ENCODE measurements at regions not wholly inside any gene's neighbourhood (a gene's known extent, or its start where the extent isn't known, plus 50 kb on each side); places are given as distances from the start of the nearest gene placed in this dataset.
"Not testable (repeated sequence)": the region's sequence is repeated elsewhere in the genome, so short reads cannot be mapped to it uniquely, and the experiment has no call there.

DNA sequence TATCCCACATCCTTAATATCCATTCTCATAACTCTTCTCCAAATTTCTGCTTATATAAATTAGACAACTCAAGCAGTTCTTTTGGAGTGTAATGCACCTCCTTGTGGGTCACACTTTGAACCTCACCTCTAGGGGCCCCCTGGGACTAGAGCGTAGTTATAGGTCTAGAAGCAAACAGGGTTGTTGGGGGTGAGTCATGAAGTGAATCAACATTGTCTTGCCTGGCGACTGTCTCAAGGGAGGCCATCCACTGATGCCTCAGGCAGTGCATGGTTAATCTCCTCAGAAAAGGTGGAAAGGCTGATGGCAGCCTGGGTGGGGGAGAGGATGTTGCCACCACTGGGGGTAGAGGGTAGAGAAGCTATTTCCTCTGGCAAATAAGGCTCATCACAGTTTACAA is 129.1 kb downstream of the TNFRSF21 start:
- DNase-seq (ENCODE audit: low spot score), result no peak

GRCh38 chr6:47179286-47179685 is 130.4 kb downstream of the TNFRSF21 start:
- DNase-seq (ENCODE audit: low spot score), result no peak

DNA sequence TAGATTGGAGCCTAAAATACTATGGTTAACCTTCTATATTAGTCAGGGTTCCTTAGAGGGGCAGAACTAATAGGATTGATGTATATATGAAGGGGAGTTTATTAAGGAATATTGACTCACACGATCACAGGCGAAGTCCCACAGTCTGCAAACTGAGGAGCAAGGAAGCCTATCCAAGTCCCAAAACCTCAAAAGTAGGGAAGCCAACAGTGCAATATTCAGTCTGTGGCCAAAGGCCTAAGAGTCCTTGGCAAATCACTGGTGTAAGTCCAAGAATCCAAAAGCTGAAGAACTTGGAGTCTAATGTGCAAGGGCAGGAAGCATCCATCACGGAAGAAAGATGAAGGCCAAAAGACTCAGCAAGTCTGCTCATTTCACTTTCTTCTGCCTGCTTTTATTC is 133.5 kb upstream of the ADGRF1 start:
- DNase-seq (ENCODE audit: low spot score), result no peak

DNA sequence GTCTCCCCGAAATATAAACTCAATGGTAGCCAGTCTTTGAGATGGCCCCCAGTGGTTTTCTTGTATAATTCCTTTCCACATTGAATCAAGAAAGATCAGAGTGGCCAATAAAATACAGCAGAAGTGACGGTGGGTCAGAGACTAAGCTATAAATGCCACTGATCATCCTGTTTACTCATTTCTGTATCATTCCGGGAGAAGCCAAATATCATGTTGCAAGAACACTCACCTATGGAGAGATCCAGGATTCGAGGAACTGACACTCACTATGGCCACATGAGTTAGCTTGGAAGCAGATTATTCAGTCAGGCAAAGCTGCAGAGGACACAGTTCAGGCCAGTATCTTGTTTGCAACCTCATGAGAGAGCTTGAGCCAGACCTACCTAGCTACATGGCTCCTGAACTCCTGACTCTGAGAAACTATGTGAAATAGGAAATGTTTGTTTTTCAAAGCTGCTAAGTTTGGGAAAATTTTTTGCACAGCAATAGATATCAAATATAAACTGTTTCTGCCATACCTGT is 132.4 kb upstream of the ADGRF1 start:
- DNase-seq (ENCODE audit: low spot score), result no peak

GRCh38 chr6:47174063-47174462 is 131.9 kb upstream of the ADGRF1 start:
- not testable (repeated sequence) for DNase-seq (ENCODE audit: low spot score)

GRCh38 chr6:47173145-47173544 is 131.0 kb upstream of the ADGRF1 start:
- not testable (repeated sequence) for DNase-seq (ENCODE audit: low spot score)

DNA sequence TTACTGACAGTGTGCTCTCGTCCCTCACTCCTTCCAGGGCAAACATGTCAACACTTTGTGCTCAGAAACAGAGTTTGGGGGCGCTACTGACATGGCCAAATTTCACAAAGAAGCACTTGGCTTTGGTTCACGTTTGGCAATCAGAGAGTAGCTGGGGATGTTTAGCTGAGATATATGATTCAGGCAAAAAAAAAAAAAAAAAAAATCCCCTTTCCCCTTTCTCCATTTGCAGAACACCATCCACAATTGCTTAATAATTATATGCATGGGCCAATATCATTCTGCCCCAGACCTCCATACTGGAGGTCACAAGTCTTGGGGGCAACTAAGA is 128.4 kb upstream of the ADGRF1 start:
- no peak for DNase-seq (ENCODE audit: low spot score)

- no peak for DNase-seq (ENCODE audit: low spot score)
These were observed 127.9 kb upstream of the ADGRF1 start for GRCh38 chr6:47169785-47170616.

DNA sequence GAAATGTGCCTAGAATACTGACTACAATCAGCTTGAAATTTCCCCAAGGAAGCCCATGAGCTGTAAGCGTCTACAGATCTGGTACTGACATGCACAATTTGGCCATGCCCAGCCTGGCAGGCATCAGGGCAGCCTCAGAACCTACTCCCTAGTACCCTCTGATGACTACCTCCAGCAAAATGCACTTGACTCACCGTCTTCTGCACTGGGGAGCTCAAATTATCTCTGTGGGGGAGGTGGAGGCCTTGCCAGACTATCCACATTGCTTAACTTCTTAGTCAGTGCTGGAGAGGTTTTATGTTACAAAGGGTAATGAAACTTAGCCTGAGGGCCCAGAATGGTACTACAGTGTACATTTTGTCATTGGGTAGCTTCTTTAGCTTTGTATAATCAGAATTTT is 126.0 kb upstream of the ADGRF1 start:
- no peak for DNase-seq (ENCODE audit: low spot score)

- DNase-seq (ENCODE audit: low spot score), result no peak
These were observed 123.8 kb upstream of the ADGRF1 start for GRCh38 chr6:47165918-47166317.

DNA sequence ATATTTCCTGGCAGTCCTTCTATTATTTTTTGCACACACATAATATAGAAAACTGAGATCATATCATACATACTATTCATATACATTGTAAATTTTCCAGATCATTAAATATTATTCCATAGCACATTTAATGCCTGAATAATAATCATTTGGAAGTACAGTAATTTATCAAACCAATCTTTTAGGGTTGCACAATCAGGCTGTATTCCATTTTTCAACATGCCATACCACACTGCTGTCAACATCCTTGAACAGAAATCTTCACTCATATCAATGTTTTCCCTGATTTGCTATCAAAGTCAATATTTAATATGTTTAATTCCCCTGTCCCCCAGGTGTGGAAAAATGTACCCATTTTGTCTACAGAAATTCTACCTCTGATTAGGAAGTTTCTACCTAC is 122.7 kb upstream of the ADGRF1 start:
- no peak for DNase-seq (ENCODE audit: low spot score)

DNA sequence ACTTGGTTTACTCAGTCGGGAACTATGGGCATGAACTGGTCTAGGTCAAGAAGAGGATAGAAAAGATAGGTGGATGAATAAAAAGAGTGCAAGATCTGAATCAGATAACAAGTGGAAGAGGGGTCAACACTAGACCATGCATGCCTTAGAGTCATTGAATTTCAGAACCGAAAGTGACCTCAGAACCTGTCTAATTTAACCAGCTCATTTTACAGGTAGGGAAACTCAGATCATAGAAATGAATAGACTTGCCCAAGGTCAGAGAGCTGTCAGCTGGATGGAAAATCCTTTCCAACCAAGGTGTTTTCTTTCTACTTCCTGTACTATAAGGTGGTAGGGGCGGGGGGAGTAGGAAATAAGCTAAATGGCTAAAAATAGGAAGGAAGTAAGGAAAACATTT is 121.4 kb upstream of the ADGRF1 start:
- no peak for DNase-seq (ENCODE audit: low spot score)

DNA sequence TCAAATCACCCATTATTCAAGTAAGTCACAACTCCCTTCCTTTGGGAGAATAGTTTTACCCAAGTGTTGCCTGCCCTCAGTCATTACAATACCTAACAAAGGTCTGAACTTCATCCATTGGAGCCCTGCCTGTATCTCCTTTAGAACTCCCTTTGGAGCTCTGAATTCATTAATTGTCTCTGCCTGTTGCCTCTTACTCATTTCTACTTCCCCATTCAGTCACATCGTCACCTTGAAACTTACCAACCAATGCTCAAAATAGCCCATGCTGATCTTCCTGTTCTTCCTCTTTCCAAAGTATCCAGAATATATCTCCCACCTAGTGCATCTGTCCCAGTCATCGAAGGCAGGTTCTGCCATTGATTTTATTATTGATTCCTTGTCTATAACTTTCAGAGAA is 120.7 kb upstream of the ADGRF1 start:
- no peak for DNase-seq (ENCODE audit: low spot score)

GRCh38 chr6:47162231-47162630 is 120.1 kb upstream of the ADGRF1 start:
- DNase-seq (ENCODE audit: low spot score), result no peak

DNA sequence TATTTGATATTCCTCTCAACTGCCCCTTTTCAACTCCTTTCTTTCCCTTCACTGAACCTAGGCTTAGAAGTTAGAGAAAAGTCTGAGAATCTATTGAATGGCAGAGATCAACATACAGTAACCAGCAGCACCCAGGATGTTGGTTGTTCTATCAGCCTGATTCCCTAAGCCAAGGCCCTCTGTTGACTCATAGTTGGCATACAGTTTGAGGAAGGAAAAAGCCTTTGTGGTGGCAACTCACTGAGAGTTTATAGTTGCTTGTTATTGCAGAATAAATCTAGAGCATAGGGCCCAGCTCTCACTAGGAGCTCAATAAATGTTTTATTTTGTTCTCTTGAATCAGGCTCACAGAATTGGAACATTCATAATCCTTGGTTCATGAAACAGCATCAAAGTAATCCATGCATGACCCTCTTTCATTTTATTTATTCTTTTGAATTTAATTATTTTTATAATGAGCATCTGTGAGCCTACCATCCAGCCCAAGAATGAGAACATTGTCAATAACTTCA is 119.1 kb upstream of the ADGRF1 start:
- DNase-seq (ENCODE audit: low spot score), result no peak

DNA sequence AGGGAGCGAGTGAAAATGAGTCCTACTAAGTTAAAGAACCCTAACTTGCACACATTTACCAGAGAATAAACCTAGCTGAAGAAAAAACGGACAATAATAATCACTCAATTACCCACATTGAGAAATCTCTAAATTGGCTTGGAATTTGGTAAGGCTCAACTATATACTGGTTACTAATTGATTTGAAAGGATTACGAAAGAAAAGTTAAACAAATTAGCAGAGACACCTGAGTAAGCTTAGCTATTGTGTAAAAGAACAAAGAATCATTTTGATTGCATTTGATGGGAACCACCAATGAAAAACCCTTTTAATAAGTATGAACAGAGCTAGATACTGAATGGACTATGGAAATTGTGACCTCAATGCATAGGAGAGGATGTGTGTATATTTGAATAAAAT is 118.6 kb upstream of the ADGRF1 start:
- DNase-seq (ENCODE audit: low spot score), result no peak

DNA sequence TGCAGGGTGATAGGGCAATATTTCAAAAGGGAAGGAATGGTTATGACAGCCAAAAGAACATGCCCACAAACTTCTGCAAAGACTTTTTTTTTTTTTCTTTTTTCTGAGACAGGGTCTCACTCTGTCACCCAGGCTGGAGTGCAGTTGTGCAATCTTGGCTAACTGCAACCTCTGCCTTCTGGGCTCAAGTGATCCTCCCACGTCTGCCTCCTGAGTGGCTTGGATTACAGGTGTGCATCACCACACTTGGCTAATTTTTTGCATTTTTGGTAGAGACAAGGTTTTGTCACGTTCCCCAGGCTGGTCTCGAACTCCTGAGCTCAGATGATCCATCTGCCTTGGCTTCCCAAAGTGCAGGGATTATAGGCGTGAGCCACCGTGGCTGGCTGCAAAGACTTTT is 117.6 kb upstream of the ADGRF1 start:
- no peak for DNase-seq (ENCODE audit: low spot score)

GRCh38 chr6:47157653-47158219 is 115.6 kb upstream of the ADGRF1 start:
- no peak for DNase-seq (ENCODE audit: low spot score)

DNA sequence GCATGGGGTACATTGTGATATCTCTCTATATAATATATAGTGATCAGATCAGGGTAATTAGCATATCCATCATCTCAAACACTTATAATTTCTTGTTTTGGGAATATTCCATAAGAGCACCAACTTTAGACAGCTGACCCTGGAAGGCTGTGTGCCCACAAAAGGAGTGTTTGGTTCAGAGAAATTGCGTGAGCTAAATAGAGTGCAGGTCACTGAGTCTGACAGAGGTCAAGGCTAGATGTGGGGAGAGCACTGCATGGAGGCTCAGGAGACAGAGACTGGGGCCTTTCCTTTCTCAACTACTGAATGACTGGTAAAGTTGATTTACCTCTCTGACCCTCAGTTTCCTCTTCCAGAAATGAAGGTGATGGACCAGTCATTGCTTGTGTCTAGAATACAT is 114.9 kb upstream of the ADGRF1 start:
- DNase-seq (ENCODE audit: low spot score), result no peak

- no peak for DNase-seq (ENCODE audit: low spot score)
These were observed 114.1 kb upstream of the ADGRF1 start for GRCh38 chr6:47156196-47156595.

DNA sequence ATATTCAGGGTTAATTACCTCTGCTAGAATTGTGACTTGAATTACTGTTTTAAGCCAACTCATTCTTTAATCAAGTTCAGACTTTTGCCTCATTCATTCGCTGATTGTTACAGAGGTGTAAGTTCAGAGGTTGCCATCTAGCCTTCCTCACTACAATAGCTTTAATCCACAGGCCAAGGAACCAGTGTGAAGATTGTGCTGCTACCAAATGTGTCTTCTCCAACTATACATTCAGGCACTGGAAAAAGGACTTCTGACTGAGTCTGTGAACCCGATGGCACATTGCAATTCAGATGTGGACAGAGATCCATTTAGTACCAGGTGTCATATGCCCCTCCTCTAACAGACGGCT is 111.2 kb upstream of the ADGRF1 start:
- DNase-seq (ENCODE audit: low spot score), result no peak

- no peak for DNase-seq (ENCODE audit: low spot score)
These were observed 110.7 kb upstream of the ADGRF1 start for GRCh38 chr6:47152666-47153403.
